ENCODE measurements at regions not wholly inside any gene's neighbourhood (a gene's known extent, or its start where the extent isn't known, plus 50 kb on each side); places are given as distances from the start of the nearest gene placed in this dataset.

- TF ChIP-seq CTCF (IDR thresholded peaks at IDR 0.05) = no peak
- TF ChIP-seq POLR2A (IDR thresholded peaks at IDR 0.05) = no peak
- TF ChIP-seq POLR2AphosphoS5 (IDR thresholded peaks at IDR 0.05) = no peak
Observed at GRCh38 chr6:27066381-27066780, 181.1 kb upstream of the PRSS16 start.

Data from transverse colon (tissue), 4 donors.